NCI-H526 treated with DMSO at 0.1 percent for 48 hours (cell line): ENCODE measurements at regions not wholly inside any gene's neighbourhood (a gene's known extent, or its start where the extent isn't known, plus 50 kb on each side); places are given as distances from the start of the nearest gene placed in this dataset.

Experiments
- DNase-seq: peaks from one replicate; lab custom pipeline; 2025; lab: John Stamatoyannopoulos, UW

- no peak for DNase-seq
These were observed 2050.7 kb downstream of the ARAP2 start for GRCh38 chr4:34193451-34194154.

- DNase-seq = no peak
These were observed 2049.7 kb downstream of the ARAP2 start for GRCh38 chr4:34194585-34194984.

GRCh38 chr4:34196375-34196774 is 2047.9 kb downstream of the ARAP2 start:
- DNase-seq = no peak

GRCh38 chr4:34198966-34199365 is 2045.3 kb downstream of the ARAP2 start:
- no peak for DNase-seq

GRCh38 chr4:34200535-34200934 is 2043.8 kb downstream of the ARAP2 start:
- DNase-seq = no peak

- no peak for DNase-seq
These were observed 2042.2 kb downstream of the ARAP2 start for GRCh38 chr4:34202154-34202553.

- no peak for DNase-seq
These were observed 2023.7 kb downstream of the ARAP2 start for GRCh38 chr4:34220601-34221000.

GRCh38 chr4:34221986-34222385 is 2022.3 kb downstream of the ARAP2 start:
- DNase-seq = no peak

GRCh38 chr4:34236118-34236517 is 2008.2 kb downstream of the ARAP2 start:
- DNase-seq = no peak

GRCh38 chr4:34245276-34245675 is 1999.0 kb downstream of the ARAP2 start:
- no peak for DNase-seq

- no peak for DNase-seq
These were observed 1993.8 kb downstream of the ARAP2 start for GRCh38 chr4:34250562-34250961.

GRCh38 chr4:34253239-34253638 is 1991.1 kb downstream of the ARAP2 start:
- no peak for DNase-seq

GRCh38 chr4:34258176-34258575 is 1986.1 kb downstream of the ARAP2 start:
- no peak for DNase-seq

GRCh38 chr4:34261799-34262314 is 1982.5 kb downstream of the ARAP2 start:
- no peak for DNase-seq

GRCh38 chr4:34269613-34270012 is 1974.7 kb downstream of the ARAP2 start:
- DNase-seq = no peak

- no peak for DNase-seq
These were observed 1972.6 kb downstream of the ARAP2 start for GRCh38 chr4:34271479-34272355.

- no peak for DNase-seq
These were observed 1965.3 kb downstream of the ARAP2 start for GRCh38 chr4:34279011-34279410.

- no peak for DNase-seq
These were observed 1964.2 kb downstream of the ARAP2 start for GRCh38 chr4:34280131-34280530.

GRCh38 chr4:34281826-34282225 is 1962.5 kb downstream of the ARAP2 start:
- no peak for DNase-seq

GRCh38 chr4:34289489-34289888 is 1954.8 kb downstream of the ARAP2 start:
- no peak for DNase-seq

- DNase-seq = no peak
These were observed 1954.4 kb downstream of the ARAP2 start for GRCh38 chr4:34289962-34290361.

- DNase-seq = no peak
These were observed 1950.9 kb downstream of the ARAP2 start for GRCh38 chr4:34293459-34293858.

- DNase-seq = no peak
These were observed 1934.9 kb downstream of the ARAP2 start for GRCh38 chr4:34309383-34309906.
